ENCODE measurements at regions not wholly inside any gene's neighbourhood (a gene's known extent, or its start where the extent isn't known, plus 50 kb on each side); places are given as distances from the start of the nearest gene placed in this dataset.

- Histone ChIP-seq H3K27ac (ENCODE audit: low read length) (no peak overlapping the region), H3K9ac (ENCODE audit: low read depth, low read length) (no peak overlapping the region), H3K4me3 (ENCODE audit: low read depth in 1 of 2, low read length in 2 of 2) (no peak overlapping the region), H3K9me3 (ENCODE audit: insufficient read depth, low read length, severe bottlenecking) (no peaks in the 10 kb centered on the region), H3K4me2 (ENCODE audit: insufficient read depth, low read length) (no peak overlapping the region), H3K79me2 (ENCODE audit: insufficient read depth, low read length) (no peaks in the 10 kb centered on the region), H3K36me3 (ENCODE audit: insufficient read depth, low read length) (no peaks in the 10 kb centered on the region), H2AFZ (ENCODE audit: low read depth, low read length) (no peak overlapping the region), H3K27me3 (ENCODE audit: insufficient read depth, low read length, poor library complexity) (no peaks in the 10 kb centered on the region), H3K4me1 (ENCODE audit: insufficient read depth, low read length) (no peaks in the 10 kb centered on the region), H4K20me1 (ENCODE audit: insufficient read depth, low read length) (no peaks in the 10 kb centered on the region)
- DNase-seq (no peak), ATAC-seq (ENCODE audit: insufficient read depth, low read depth) (no peak)
- TF ChIP-seq CTCF (IDR thresholded peaks at IDR 0.05; ENCODE audit: borderline replicate concordance, extremely low read depth, low read length, poor library complexity, severe bottlenecking): no peak
- TF ChIP-seq EZH2 (IDR thresholded peaks at IDR 0.05; ENCODE audit: borderline replicate concordance, low read depth, low read length, severe bottlenecking): no peak
These were observed 158.4 kb downstream of the NDUFA12 start for GRCh38 chr12:94845110-94845509.

- no peaks in the 10 kb centered on the region for H3K4me1 ChIP-seq (ENCODE audit: insufficient read depth, low read length)
- DNase-seq (no peak), ATAC-seq (ENCODE audit: insufficient read depth, low read depth) (no peak)
- no peak overlapping the region for H3K27ac ChIP-seq (ENCODE audit: low read length)
- no peaks in the 10 kb centered on the region for H3K9me3 ChIP-seq (ENCODE audit: insufficient read depth, low read length, severe bottlenecking)
- H3K36me3 ChIP-seq (ENCODE audit: insufficient read depth, low read length): no peaks in the 10 kb centered on the region
- no peak overlapping the region for H3K9ac ChIP-seq (ENCODE audit: low read depth, low read length)
- no peak overlapping the region for H3K4me3 ChIP-seq (ENCODE audit: low read depth in 1 of 2, low read length in 2 of 2)
- TF ChIP-seq CTCF (IDR thresholded peaks at IDR 0.05; ENCODE audit: borderline replicate concordance, extremely low read depth, low read length, poor library complexity, severe bottlenecking) (no peak), EZH2 (IDR thresholded peaks at IDR 0.05; ENCODE audit: borderline replicate concordance, low read depth, low read length, severe bottlenecking) (no peak)
- no peaks in the 10 kb centered on the region for H4K20me1 ChIP-seq (ENCODE audit: insufficient read depth, low read length)
- H3K27me3 ChIP-seq (ENCODE audit: insufficient read depth, low read length, poor library complexity): no peaks in the 10 kb centered on the region
- no peak overlapping the region for H2AFZ ChIP-seq (ENCODE audit: low read depth, low read length)
- H3K79me2 ChIP-seq (ENCODE audit: insufficient read depth, low read length): no peaks in the 10 kb centered on the region
- H3K4me2 ChIP-seq (ENCODE audit: insufficient read depth, low read length): no peak overlapping the region
These were observed 159.0 kb downstream of the NDUFA12 start for GRCh38 chr12:94844452-94844851.

- no peaks in the 10 kb centered on the region for H3K9me3 ChIP-seq (ENCODE audit: insufficient read depth, low read length, severe bottlenecking)
- DNase-seq (no peak), ATAC-seq (ENCODE audit: insufficient read depth, low read depth) (no peak)
- no peak for TF ChIP-seq CTCF (IDR thresholded peaks at IDR 0.05; ENCODE audit: borderline replicate concordance, extremely low read depth, low read length, poor library complexity, severe bottlenecking)
- no peak for TF ChIP-seq EZH2 (IDR thresholded peaks at IDR 0.05; ENCODE audit: borderline replicate concordance, low read depth, low read length, severe bottlenecking)
- H3K9ac ChIP-seq (ENCODE audit: low read depth, low read length): no peak overlapping the region
- no peaks in the 10 kb centered on the region for H3K27me3 ChIP-seq (ENCODE audit: insufficient read depth, low read length, poor library complexity)
- H3K4me2 ChIP-seq (ENCODE audit: insufficient read depth, low read length): no peak overlapping the region
- H3K4me1 ChIP-seq (ENCODE audit: insufficient read depth, low read length): no peaks in the 10 kb centered on the region
- H2AFZ ChIP-seq (ENCODE audit: low read depth, low read length): no peak overlapping the region
- H4K20me1 ChIP-seq (ENCODE audit: insufficient read depth, low read length): no peaks in the 10 kb centered on the region
- H3K36me3 ChIP-seq (ENCODE audit: insufficient read depth, low read length): no peaks in the 10 kb centered on the region
- H3K4me3 ChIP-seq (ENCODE audit: low read depth in 1 of 2, low read length in 2 of 2): no peak overlapping the region
- H3K27ac ChIP-seq (ENCODE audit: low read length): no peak overlapping the region
- H3K79me2 ChIP-seq (ENCODE audit: insufficient read depth, low read length): no peaks in the 10 kb centered on the region
These were observed 161.4 kb downstream of the NDUFA12 start for GRCh38 chr12:94841904-94842610.
